HG02973 (cell line): ENCODE measurements at regions not wholly inside any gene's neighbourhood (a gene's known extent, or its start where the extent isn't known, plus 50 kb on each side); places are given as distances from the start of the nearest gene placed in this dataset.

Source experiments
- ATAC-seq: cut with Tn5 transposase; IDR thresholded peaks from one replicate; pipeline ENCODE4 v1.9.1; 2021; ENCODE audit warnings: moderate library complexity; ENCODE audit not compliant: unreplicated experiment

DNA sequence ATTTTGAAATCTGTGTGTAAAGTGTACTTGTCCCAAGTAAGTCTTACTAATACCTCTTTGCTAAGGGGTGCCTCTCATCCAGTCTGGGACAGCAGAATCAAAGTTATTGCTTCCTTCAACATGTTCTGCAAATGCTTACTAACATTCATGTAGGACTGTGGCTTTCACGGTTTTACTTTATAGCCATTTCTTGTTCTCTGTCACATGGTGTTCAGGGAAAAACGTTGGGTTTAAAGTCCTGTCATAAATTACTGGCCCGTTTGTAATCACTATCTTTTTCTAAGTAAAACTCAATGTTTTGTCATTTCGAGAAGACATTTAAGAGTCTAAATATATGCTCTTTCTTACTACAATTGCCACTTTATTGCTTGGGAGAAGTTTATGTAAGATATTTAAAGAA is 321.1 kb downstream of the STIM2 start:
- ATAC-seq: no peak

DNA sequence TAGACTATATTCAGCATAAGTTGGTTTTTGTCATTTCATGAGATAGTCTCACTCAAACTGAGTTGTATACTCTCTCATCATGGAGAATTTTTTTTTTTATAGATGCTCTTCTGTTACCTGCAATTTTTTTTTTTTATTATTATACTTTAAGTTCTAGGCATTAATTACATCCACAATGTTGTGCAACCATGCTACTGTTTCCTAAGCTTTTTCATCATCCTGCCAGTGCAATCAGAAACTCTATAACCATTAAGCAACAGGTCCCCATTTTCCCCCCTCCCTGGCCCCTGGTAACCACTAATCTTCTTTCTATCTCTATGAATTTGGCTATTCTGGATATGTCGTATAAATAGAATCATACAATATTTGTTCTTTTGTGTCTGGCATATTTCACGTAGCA is 321.6 kb downstream of the STIM2 start:
- no peak for ATAC-seq

DNA sequence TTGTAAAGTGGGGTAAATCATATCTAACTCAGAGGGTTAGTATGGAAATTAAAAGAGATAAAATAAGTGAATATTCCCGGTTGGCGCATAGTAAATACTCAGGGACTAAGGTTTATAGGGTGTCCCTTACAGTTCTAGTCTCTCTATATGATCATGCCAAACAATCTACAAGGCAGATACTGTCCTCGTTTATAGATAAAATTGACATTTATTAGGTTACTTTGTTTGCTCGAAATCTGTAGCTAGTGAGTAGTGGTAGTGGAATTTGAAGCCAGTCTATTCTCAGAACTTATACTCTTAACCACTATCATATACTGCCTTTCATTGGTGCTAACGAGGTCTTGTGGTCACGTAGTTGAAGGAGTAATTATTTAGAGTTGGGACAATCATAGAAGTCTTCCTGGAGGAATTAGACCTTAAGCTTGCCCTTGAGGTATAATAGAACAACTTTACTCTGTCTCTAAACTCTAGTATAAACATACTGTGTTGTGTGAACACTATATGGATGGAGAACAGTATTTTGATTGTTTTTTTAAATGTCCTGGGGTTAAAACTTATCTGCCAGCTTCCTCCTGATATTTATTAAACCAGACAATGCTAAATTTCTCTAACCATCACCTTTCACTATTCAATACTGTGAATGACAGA is 324.0 kb downstream of the STIM2 start:
- no peak for ATAC-seq

DNA sequence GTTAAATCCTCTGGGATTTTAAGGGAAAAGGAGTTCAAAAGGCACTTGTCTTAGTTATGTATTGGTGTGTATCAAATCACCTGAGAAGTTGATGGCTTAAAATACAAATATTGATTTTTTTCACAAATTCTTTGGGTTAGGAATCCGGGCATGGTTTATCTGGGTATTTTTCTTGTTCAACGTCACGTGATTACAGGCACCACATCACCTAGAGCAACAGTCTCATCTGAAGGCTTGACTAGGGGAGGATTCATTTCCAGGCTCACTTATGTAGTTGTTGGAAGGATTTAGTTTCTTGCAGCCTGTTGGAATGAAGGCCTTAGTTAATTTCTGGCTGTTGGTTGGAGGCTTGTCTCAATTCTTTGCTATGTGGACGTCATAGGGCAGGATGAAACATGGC is 326.1 kb downstream of the STIM2 start:
- ATAC-seq: no peak

DNA sequence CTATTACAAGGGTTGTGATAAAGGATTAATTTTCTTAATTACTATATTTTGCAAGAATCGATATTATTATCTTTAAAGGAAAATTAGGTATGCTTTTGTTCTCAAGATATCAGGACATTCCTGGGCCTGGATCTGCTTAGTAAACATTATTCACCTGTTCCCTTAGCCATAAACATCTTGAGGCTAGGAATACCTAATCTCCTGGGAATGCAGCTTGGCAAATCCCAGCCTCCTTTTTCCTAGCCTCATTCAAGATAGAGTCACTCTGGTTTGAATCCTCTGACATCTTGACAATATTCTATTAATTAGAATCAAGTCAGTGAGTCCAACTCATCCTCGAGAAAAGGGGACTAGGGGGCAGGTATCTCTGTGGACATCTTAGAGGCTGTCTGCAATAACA is 327.1 kb downstream of the STIM2 start:
- ATAC-seq: no peak

DNA sequence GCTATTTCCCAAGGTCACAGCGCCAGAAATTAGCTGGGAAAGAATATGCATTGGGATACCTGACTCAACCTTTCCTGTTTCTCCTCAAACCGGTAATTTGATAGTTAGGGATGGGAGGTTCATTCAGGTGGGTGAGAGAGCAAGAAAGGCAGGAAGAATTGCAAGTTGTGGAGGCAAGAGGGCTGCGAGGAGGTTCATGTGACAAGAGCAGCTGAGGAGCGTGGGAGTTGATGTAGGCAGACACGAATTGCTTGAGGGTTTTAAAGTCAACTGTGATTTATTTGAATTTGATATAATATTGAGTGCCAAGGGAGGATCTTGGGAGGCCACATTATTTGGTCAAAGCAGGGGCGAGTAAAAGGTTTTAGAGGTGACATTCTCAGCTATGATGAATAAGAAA is 329.0 kb downstream of the STIM2 start:
- no peak for ATAC-seq

DNA sequence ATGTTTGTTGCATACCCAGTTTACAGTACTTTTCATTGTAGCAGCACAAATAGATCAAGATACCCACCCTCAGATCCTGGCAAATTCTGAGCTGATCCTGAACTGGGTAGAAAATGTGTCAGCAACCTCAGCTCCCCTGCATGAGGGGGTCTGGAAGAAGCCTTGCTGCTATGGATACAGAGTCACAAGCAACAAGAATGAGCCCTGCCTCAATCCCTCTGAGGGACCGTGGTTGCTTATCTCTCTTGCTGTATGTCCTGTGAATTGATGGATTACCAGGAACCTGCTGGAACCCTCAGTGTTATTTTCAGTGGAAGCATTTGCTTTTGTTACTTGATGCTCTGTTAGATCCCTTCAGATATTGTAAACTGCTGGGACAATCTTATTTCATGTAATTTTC is 331.0 kb downstream of the STIM2 start:
- ATAC-seq: no peak

DNA sequence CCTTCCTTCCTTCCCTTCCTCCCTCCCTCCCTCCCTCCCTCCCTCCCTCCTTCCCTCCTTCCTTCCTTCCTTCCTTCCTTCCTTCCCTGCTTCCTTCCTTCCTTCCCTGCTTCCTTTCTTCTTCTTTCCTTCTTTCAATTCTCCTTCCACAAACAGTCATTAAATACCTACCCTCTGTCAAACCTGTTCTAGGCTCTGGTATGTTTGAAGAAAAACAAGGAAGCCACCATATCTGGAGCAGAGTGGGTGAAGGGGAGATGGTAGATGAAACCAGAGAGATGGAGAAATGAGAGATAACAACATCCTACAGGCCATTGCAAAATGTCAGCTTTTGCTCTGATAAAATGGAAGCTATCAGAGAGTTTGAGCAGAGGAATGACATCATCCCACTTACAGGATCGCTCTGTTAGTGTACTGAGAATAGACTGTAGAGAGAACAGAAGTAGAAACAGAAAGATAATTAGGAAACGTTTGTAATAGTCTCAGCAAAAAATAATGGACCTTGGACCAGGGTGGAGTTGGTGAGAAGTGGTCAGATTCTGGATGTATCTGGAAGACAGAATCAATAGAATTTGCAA is 334.0 kb downstream of the STIM2 start:
- ATAC-seq: no peak

DNA sequence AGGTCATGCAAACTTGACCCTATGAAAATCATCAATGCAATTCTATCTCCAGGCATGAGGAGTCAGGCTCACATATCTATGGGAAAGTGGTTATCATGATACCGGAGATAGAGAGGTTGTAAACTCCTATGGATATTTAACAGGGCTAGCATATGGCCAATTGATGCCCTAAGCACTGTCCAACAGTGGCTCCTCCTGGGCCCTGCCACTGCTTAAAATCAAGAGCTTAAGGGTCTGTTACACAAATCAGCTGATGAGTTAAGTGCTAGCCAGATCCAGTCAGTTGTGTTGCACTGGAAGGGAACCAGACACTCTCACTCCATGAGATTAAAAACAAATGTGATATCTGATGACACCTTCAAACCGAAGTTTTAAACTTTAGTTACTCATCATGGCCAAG is 337.6 kb downstream of the STIM2 start:
- ATAC-seq: no peak

DNA sequence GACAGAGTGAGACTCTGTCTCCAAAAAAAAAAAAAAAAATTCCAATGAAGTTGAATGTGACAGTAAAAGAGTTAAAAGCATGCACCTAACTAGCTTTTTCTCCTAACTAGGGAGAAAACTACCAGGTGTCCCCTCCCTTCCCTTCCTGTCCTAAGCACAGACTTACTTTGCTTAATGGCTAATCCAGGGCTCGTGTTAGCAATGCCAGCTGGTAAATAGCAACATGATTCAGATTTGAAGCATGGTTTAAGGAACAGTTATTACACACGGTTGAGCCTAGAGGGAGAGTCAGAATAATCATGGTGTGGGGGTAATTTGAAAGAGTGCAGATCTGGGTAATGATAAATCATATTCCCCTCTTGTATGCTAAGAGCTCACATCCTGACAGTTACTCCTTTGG is 338.3 kb downstream of the STIM2 start:
- no peak for ATAC-seq

DNA sequence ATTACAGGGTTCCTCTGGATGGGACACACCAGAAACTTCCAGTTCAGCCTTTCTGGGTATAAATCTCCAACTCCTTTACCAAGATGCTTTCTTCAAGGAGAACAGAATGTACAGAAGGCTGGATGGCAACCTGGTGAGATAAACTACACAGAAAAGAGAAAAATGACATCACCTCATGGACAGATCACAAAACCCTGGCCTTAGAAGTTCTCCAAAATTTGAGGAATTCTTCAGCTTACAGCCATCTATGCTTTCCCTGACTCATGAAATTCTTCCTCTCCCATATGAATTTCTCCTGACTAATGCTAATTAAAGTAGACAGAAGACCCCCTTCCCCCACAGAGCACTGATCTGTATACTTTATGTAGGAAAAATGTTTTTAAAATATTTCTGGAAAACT is 345.4 kb downstream of the STIM2 start:
- no peak for ATAC-seq

DNA sequence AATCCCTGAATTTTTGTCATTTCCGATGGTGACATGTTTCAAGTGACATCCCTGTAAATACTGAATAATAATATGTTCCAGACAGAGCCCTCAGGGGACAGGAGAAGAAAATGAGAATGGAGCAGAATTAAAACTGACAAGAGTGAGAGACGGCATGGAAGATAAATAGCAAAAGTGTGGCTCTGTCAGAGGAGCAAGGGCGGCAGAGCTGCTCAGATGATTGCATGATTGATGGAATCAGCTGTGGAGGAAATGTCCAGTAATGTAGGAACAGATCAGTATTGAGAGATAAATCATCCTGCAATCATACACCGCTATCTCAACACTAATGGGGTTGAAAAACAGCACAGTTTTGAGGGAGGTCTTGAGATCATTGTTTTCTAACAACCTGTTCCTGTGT is 350.3 kb downstream of the STIM2 start:
- no peak for ATAC-seq

DNA sequence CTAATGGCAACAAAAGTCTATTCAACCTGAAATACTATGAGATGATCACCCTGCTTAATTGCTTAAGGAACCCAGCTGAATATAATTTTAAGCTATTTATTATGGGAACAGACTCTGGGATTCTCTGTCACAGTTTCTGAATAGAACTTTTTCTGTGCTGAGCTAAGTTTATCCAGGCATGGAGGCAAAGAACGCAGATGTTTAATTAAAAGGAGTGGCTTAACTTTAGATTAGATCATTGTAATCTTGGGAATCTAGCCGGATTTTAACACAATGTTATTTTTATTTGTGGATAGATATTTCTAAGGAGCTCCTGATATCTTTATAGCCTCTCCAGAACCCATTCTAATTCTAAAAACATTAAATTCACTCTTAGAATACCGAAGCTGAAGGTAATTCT is 353.4 kb downstream of the STIM2 start:
- no peak for ATAC-seq

DNA sequence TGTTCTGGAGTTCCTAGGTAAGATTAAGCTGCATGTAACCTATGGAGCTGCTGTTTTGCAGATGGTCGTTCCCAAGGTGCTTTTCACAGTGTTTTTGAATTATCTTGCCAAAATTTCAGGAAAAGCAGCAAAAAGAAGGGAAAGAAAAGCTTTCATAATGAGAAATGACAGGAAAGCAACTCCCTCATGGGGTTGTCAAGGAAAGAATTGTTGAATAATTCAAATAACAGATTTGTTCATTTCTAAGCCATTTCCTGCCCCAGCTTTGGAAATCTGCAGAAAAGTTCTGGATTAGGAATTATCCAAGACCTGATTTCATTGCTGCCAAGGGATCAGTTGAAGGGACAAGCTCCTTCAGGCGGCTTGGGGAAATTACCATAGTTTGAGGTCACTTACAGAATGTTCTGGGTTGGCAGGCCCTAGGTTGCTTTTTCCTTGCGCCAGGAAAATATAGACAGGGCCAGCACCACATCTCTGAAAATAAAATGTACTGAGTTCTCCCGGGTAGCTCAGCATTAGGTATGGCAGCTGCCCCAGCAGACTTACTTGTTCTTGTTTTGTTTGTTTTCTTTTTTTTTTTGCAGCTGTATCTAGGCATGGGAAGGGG is 354.7 kb downstream of the STIM2 start:
- no peak for ATAC-seq

DNA sequence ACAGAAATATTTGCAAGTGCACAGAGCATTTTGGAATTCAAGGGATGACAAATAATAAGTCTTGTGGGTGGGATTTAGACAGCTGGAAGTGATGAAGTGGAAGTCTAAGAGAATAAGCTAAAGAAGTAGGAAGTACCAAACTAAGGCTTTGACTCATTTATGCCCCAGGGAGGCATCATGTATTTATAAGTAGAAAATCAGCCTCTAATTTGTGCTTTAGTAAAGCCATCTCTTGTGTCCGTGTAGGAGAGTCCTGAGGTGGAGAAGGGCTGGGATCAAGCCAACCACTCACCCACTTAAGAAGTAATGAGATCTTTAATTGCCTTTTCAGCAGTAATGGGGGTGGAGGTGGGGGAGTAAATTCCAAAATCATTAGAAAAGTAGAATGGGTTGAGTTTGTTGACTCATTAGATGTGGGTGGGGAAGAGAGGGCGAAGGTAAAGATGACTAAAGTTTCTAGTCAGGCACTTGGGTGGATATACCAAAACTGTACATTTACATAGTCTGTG is 356.7 kb downstream of the STIM2 start:
- no peak for ATAC-seq

DNA sequence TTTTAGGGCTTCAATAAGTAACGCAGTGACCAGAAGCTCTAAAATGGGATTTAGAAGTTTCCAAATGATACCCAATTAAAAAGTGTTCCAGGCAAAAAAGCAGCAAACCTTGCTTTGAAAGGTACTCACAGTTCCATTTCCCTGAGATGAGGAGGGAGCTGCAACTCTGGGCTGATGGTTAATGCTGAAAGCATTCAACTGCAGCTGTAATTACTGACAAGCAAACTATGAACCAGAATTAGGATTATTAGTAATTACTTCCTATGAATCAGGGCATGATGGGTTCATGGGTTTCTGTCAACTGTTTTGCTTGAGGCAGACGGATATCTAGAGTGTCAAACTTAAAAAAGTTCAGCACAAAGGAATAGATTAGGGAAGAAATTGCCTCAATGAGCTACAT is 357.4 kb downstream of the STIM2 start:
- no peak for ATAC-seq

DNA sequence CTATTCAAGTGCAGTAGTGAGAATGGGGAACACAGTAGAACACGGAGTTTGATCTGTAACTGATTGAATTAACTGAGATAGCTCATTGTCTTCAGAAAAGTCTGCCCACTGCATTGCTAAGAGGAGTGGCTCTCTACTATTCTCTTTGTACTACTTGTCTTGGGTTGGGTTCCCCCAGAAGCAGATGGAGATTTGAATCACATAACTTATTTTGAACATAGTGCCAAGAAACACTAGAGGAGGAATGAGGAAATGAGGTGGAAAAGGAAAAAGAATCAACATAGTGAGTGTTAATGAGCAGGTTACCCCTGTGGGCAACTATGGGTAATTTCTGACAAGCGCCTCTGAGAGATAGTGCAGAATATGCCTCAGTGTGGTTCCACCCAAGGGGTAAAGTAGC is 362.7 kb downstream of the STIM2 start:
- ATAC-seq: no peak

DNA sequence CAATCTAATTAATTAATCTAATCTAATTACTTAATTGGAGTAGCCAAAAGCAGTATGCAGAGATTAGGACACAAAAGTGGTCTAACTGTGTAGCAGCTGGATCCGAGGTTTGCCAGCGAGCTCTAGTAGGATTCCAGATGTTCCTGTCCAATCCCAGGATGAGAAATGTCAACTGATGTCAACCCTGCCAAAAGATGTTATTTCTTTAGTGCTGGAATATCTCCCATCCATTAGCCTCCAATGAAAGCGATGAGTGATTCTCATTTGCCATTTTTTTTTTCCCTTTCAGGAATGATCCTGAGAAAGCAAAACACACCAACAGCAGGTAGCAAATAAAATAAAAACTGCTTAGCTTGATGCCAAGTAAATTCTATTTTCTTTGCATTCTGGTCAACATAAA is 372.9 kb downstream of the STIM2 start:
- no peak for ATAC-seq

DNA sequence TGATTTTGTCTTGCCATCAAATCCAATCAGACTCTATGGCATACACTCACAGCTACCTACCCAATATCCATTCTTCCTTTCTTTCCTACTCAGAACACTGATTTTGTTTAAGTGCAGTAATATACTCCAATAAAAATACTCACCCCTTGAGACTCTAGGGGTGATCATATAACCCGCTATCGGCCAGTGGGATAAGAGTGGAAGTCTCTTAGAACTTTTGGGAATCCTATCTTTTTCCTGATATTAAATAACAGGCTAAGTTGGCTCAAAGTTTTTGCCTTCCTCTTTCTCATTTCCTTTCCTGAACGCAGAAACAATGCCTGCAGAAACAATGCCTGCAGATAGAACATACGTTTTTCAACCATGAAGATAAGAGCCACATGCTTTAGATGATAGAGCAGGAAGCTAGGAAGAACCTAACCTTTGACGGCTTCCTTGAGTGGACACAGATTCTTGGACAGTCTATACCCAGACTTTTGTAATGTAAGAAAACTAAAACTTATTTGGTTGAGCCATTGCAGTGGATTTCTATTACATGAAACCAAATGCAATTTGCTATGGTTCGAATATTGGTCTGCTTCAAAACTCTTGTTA is 373.8 kb downstream of the STIM2 start:
- ATAC-seq: no peak

DNA sequence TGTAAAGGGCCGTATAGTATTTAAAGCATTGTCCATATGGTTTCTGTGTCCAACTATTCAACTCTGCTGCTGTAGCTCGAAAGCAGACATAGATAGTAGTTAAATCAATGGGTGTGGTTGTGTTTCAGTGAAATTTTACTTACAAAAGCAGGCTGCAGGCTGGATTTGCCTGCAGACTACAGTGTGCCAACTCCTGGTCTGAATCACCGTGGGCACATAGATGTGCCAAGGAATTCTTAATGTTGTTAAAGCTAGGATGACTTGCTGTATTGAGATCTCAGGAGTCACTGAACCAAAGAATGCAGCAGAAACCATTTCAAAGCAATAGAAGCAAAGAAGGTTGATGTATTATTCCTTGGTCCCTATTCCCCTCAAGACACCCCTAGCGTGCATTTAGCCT is 379.0 kb downstream of the STIM2 start:
- ATAC-seq: no peak

DNA sequence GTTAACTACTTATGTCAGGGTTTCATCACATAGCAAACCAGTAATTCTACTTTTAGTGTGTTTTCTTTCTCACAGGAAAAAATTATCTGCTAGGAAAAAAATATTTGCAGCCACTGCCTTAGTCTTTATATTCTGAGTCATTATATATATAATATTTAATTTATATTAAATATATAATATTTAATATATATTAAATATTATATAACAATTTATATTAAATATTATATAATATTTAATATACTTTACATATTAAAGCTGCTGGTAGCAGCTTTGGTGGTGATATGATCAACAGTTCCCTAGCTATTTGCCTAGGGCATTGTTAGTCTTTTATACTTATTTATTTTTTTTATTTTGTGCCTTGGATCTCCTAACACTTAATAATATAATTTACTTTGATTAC is 381.6 kb downstream of the STIM2 start:
- no peak for ATAC-seq

DNA sequence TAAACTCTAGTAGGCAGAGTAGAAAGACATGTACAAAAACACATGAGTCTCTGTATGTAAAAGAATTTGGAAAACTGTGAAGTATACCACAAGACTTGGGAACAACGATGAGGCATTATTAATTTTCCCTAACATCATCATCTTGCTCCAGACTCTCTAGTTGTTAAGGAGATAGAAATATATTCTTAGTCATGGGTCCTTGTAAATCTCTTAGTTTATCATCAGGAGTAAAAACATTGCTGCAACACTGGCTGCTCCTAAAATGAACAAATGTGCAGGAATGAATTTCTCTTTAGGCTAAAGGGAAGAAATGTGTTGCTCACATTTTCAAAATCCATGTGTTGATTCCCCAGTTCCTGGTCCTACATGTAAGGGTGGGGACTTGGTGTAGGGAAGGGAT is 384.6 kb downstream of the STIM2 start:
- ATAC-seq: no peak
